Adrenal gland (tissue), 9 donors: ENCODE measurements at regions not wholly inside any gene's neighbourhood (a gene's known extent, or its start where the extent isn't known, plus 50 kb on each side); places are given as distances from the start of the nearest gene placed in this dataset.

Experiments used
- DNase-seq, 7 donors: peaks; one replicate each; pipeline ENCODE4 v3.0.0-alpha.2; 2019 to 2020
- H3K27ac ChIP-seq, 5 donors: fragments of 200-600 bp; sonication (generic) in 4 of 5; 1 replicate in 3 of 5; 2 replicates in 2 of 5; pipeline versions ENCODE4 v1.5.1 to v1.8.0; 2016 to 2020; ENCODE audit warnings: mild to moderate bottlenecking in 1 of 5
- H3K27me3 ChIP-seq: fragments of 200-600 bp; 2 replicates; pipeline ENCODE4 v1.8.0; 2021
- H3K36me3 ChIP-seq, 2 donors: fragments of 200-600 bp; replicated peaks in 1 of 2; 1 replicate in 1 of 2; 2 replicates in 1 of 2; pipeline versions ENCODE4 v1.5.1 to v1.8.0; 2018 to 2022
- H3K4me1 ChIP-seq, 2 donors: fragments of 200-600 bp; replicated peaks in 1 of 2; 1 replicate in 1 of 2; 2 replicates in 1 of 2; pipeline versions ENCODE4 v1.5.1 to v1.8.0; 2018 to 2021
- H3K4me3 ChIP-seq, 4 donors: fragments of 200-600 bp; sonication (generic) in 3 of 4; one replicate each; pipeline ENCODE4 v1.5.1; 2016 to 2018
- H3K9me3 ChIP-seq, 3 donors: fragments of 200-600 bp; sonication (generic) in 1 of 3; replicated peaks in 1 of 3; 1 replicate in 2 of 3; 2 replicates in 1 of 3; pipeline versions ENCODE4 v1.5.1 to v1.8.0; 2016 to 2021
- POLR2A ChIP-seq, 2 donors: fragments of 450-650 bp; IDR thresholded peaks; one replicate each; pipeline ENCODE4 v1.6.1; 2017; ENCODE audit warnings: antibody characterized with exemption in 2 of 2, mild to moderate bottlenecking in 2 of 2, moderate library complexity in 1 of 2
- WGBS, 4 donors: extraction: QIAGEN DNeasy Blood & Tissue Kit in 2 of 4; methylation state at CpG; one replicate each; pipeline versions ENCODE4 v1.1.5 to v1.1.7; 2013 to 2017; 5-methylcytosine and 5-hydroxymethylcytosine counted together
- intact Hi-C, 2 donors: fragments of 100-400 bp; cut with DNase I; formaldehyde crosslinking; loops; one replicate each; pipeline versions ENCODE4 v1.14.1 to v1.15.0; 2022 to 2023
- TF ChIP-seq, protein P1 (sequence below), 6 experiments: fragments of 450-650 bp in 4 of 6; fragments of 200-600 bp in 2 of 6; sonication (generic) in 1 of 6; IDR thresholded peaks; 1 replicate in 5 of 6; 2 replicates in 1 of 6; pipeline versions ENCODE4 v1.5.1 to v1.8.0; 2016 to 2021; ENCODE audit warnings: antibody characterized with exemption in 6 of 6, mild to moderate bottlenecking in 2 of 6, moderate library complexity in 1 of 6
- donor health status: healthy with polysubstance abuse.
- donor health status: Bipolar disorder and iron deficiency.
- donor health status: DM: yes; HTN: yes; CAD: no.
- donor health status: DM: no; HTN: no; CAD: no.
- donor health status: DM: no; HTN: no; CAD: no.

DNA sequence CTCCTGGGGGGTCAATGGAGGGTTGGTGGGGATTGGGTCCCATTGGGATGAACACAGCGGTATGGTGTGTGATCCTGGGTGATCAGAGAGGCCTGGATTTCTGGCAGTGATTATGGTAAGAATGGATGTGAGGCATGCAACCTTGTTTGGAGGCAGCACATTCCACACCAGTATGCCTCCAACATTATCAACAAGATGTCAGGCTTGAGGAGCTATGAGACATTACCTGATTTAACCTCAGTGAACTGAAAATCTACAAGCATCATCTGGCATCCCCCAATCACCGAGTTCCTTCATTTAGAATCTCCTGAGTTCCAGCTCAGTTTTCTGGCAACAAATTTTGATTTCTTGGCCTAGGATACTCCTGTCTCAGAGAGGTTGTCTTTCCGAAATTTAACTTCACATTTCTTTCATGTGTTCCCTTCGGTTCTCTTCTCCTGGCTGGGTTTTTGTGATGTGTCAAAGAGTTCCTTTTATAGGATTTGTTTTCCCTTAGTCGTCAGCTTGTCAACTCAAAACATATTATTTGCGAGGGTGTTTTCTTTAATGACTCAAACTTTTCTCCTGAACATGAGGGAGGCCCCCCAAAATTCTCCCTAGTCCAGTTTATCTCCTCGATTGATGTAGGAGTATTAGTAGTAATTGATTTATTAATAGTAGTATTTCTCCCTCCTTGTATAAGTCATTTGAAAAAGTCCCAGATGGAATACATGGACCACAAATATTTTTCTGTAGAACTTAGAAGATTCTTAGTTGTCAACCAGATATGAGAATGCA lies 56.0 kb upstream of the FLT1 start:
- no peaks in the 10 kb centered on the region for H3K36me3 ChIP-seq
- no peak for DNase-seq
- no peak overlapping the region for H3K27ac ChIP-seq
- H3K4me3 ChIP-seq: no peak overlapping the region
- H3K9me3 ChIP-seq: no peaks in the 10 kb centered on the region
- WGBS, 4 donors: 76 to 81% (median 77%) methylated on average over 7 of the region's 7 CpGs
- no peaks in the 10 kb centered on the region for H3K4me1 ChIP-seq
- intact Hi-C loops: no loop called here
- no peak for TF ChIP-seq POLR2A (IDR thresholded peaks at IDR 0.05)
- TF ChIP-seq, protein P1, sequence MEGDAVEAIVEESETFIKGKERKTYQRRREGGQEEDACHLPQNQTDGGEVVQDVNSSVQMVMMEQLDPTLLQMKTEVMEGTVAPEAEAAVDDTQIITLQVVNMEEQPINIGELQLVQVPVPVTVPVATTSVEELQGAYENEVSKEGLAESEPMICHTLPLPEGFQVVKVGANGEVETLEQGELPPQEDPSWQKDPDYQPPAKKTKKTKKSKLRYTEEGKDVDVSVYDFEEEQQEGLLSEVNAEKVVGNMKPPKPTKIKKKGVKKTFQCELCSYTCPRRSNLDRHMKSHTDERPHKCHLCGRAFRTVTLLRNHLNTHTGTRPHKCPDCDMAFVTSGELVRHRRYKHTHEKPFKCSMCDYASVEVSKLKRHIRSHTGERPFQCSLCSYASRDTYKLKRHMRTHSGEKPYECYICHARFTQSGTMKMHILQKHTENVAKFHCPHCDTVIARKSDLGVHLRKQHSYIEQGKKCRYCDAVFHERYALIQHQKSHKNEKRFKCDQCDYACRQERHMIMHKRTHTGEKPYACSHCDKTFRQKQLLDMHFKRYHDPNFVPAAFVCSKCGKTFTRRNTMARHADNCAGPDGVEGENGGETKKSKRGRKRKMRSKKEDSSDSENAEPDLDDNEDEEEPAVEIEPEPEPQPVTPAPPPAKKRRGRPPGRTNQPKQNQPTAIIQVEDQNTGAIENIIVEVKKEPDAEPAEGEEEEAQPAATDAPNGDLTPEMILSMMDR (IDR thresholded peaks at IDR 0.05): no peak
- H3K27me3 ChIP-seq: no peaks in the 10 kb centered on the region

DNA sequence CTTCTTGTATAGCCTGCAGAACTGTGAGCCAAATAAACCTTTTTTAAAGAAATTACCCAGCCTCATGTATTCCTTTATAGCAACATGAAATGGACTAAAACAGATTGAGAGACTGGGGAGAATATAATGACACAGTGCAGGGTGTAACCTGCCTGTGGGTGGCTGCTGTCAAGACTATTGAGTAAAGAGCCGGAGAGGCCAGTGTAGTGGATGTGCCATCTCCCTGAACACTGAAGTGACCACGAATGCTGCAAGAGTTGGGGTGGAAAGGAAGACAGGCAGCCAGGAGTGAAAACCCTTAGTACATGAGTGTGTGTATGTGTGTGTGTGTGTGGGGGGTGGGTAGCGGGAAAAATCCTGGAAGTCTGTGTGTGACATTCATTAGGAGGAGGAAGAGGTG lies 55.2 kb upstream of the FLT1 start:
- Histone ChIP-seq H3K4me1 (no peaks in the 10 kb centered on the region), H3K4me3 (no peak overlapping the region), H3K9me3 (no peaks in the 10 kb centered on the region), H3K27me3 (no peaks in the 10 kb centered on the region), H3K36me3 (no peaks in the 10 kb centered on the region), H3K27ac (no peak overlapping the region)
- TF ChIP-seq POLR2A (IDR thresholded peaks at IDR 0.05): no peak
- TF ChIP-seq, protein P1 (IDR thresholded peaks at IDR 0.05): no peak
- WGBS, 4 donors: 73 to 88% (median 79%) methylated on average over 3 of the region's 3 CpGs
- DNase-seq: no peak
- intact Hi-C loops: no loop called here

DNA sequence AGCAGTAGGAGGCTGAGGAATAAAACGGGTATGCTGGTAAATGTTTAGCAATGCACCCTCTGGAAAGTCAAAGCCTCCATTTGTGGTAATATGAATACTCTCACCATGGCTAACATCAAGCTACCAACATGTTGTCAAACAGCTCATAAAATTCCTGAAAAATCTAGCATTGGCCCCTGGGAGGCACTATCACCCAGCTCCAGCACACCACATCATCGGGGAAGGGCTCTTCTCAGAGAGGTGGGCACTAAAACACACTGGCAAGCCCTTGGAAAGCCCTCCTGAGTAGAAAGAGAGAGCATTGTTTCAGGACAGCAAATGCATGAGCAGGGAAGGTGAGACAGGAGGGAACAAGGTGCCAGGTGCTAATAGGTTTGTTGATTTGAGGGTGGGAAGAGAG lies 53.9 kb upstream of the FLT1 start:
- no peak for DNase-seq
- TF ChIP-seq POLR2A (IDR thresholded peaks at IDR 0.05): no peak
- TF ChIP-seq, protein P1 (IDR thresholded peaks at IDR 0.05): no peak
- 47 to 62% (median 54%) methylated on average over 2 of the region's 2 CpGs for WGBS, 4 donors
- no peak overlapping the region for H3K27ac ChIP-seq
- no peaks in the 10 kb centered on the region for H3K4me1 ChIP-seq
- intact Hi-C loops: no loop called here
- no peaks in the 10 kb centered on the region for H3K9me3 ChIP-seq
- no peak overlapping the region for H3K4me3 ChIP-seq
- H3K27me3 ChIP-seq: no peaks in the 10 kb centered on the region
- H3K36me3 ChIP-seq: no peaks in the 10 kb centered on the region

DNA sequence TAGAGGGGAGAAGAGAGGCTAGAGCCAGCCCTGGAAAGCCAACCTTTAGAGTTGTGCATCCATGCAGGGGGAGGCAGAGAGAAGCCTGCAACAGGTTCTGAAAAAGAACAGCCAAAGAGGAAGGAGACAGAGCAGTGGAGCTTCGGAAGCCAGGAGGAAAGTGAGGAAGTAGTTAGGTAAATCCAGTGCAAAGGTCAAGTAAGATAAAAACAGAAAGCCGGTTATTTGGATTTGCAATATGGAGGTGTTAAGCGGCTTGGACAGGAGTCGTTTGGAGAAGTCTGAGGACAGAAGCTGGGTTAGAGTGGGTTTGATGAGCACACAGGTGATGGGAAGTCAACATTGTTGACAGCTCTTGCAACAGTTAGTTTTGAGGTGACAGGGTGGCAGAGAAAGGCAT lies 53.5 kb upstream of the FLT1 start:
- Histone ChIP-seq H3K9me3 (no peaks in the 10 kb centered on the region), H3K27me3 (no peaks in the 10 kb centered on the region), H3K4me3 (no peak overlapping the region), H3K4me1 (no peaks in the 10 kb centered on the region), H3K36me3 (no peaks in the 10 kb centered on the region), H3K27ac (no peak overlapping the region)
- no peak for DNase-seq
- TF ChIP-seq, protein P1 (IDR thresholded peaks at IDR 0.05): no peak
- no peak for TF ChIP-seq POLR2A (IDR thresholded peaks at IDR 0.05)
- intact Hi-C loops: no loop called here
- 69 to 74% (median 69%) methylated on average over 4 of the region's 4 CpGs for WGBS, 4 donors
